PC-3 (cell line): ENCODE measurements at regions not wholly inside any gene's neighbourhood (a gene's known extent, or its start where the extent isn't known, plus 50 kb on each side); places are given as distances from the start of the nearest gene placed in this dataset.

Source experiments
- ATAC-seq: fragments of 200-7000 bp; cut with Tn5 transposase; 2 replicates; pipeline ENCODE4 v1.9.1; 2020; ENCODE audit warnings: mild to moderate bottlenecking, moderate library complexity
- BruUV-seq: library from RNA; stranded (reverse); fragments of 400-500 nt; replicated peaks from 2 replicates; lab custom pipeline; 2021; lab: Mats Ljungman, UMichigan
- CTCF ChIA-PET: fragments of 300-600 bp; sonication (Branson Sonifier 250); formaldehyde crosslinking; loops from one replicate; lab custom pipeline; 2022; ENCODE audit warnings: antibody characterized with exemption; lab: Charles Lee
- POLR2A ChIA-PET: fragments of 300-600 bp; sonication (Branson Sonifier 250); formaldehyde crosslinking; loops from one replicate; lab custom pipeline; 2022; ENCODE audit warnings: antibody characterized with exemption; ENCODE audit not compliant: unreplicated experiment; lab: Charles Lee
- DNase-seq: peaks from one replicate; pipeline ENCODE4 v3.0.0-alpha.2; 2015
- H2AFZ ChIP-seq: fragments of 300-600 bp; sonication (generic); 2 replicates; pipeline ENCODE4 v1.6.0; 2016; ENCODE audit warnings: antibody characterized with exemption, low read length
- H3F3A ChIP-seq: fragments of 300-600 bp; sonication (generic); one replicate; pipeline ENCODE4 v1.6.0; 2017; ENCODE audit warnings: antibody characterized with exemption, low read length, control low read depth, mild to moderate bottlenecking; ENCODE audit not compliant: unreplicated experiment
- H3K27ac ChIP-seq: fragments of 300-600 bp; sonication (generic); 2 replicates; pipeline ENCODE4 v1.5.1; 2016; ENCODE audit warnings: mild to moderate bottlenecking, low read length
- H3K27me3 ChIP-seq: fragments of 300-600 bp; sonication (generic); 2 replicates; pipeline ENCODE4 v1.6.1; 2016; ENCODE audit warnings: low read length, mixed read lengths
- H3K36me3 ChIP-seq: fragments of 300-600 bp; sonication (generic); 2 replicates; pipeline ENCODE4 v1.6.1; 2016; ENCODE audit warnings: low read depth, mixed run types, low read length, mixed read lengths
- H3K4me1 ChIP-seq: fragments of 300-600 bp; sonication (generic); 2 replicates; pipeline ENCODE4 v1.5.1; 2016; ENCODE audit warnings: low read length; ENCODE audit not compliant: insufficient read depth
- H3K4me2 ChIP-seq: fragments of 300-600 bp; sonication (generic); 2 replicates; pipeline ENCODE4 v1.6.0; 2016; ENCODE audit warnings: low read length
- H3K4me3 ChIP-seq: fragments of 300-600 bp; sonication (generic); 2 replicates; pipeline ENCODE4 v1.5.1; 2016; ENCODE audit warnings: mild to moderate bottlenecking, low read length, mixed read lengths
- H3K79me2 ChIP-seq: fragments of 300-600 bp; sonication (generic); 2 replicates; pipeline ENCODE4 v1.6.1; 2017; ENCODE audit warnings: low read length, mixed read lengths
- H3K9ac ChIP-seq: fragments of 300-600 bp; sonication (generic); 2 replicates; pipeline ENCODE4 v1.6.0; 2016; ENCODE audit warnings: mild to moderate bottlenecking, low read length
- H3K9me2 ChIP-seq: fragments of 300-600 bp; sonication (generic); replicated peaks from 2 replicates; pipeline ENCODE4 v1.6.1; 2016; ENCODE audit warnings: mixed run types, low read length, mixed read lengths
- H3K9me3 ChIP-seq: fragments of 300-600 bp; sonication (generic); 2 replicates; pipeline ENCODE4 v1.6.1; 2016; ENCODE audit warnings: low read length, mixed read lengths
- H4K20me1 ChIP-seq: fragments of 300-600 bp; sonication (generic); 2 replicates; pipeline ENCODE4 v1.6.1; 2016; ENCODE audit warnings: low read length, mixed read lengths
- CTCF ChIP-seq: fragments of 300-600 bp; sonication (generic); conservative IDR thresholded peaks from 2 replicates; pipeline ENCODE4 v1.5.1; 2017; ENCODE audit warnings: antibody characterized with exemption, low read depth, mild to moderate bottlenecking, low read length
- EZH2 ChIP-seq: fragments of 300-600 bp; sonication (generic); IDR thresholded peaks from one replicate; pipeline ENCODE4 v1.6.1; 2017; ENCODE audit warnings: antibody characterized with exemption, mild to moderate bottlenecking, low read length; ENCODE audit not compliant: unreplicated experiment
- EZH2phosphoT487 ChIP-seq: fragments of 300-600 bp; sonication (generic); IDR thresholded peaks from 2 replicates; pipeline ENCODE4 v1.6.1; 2018; ENCODE audit warnings: mild to moderate bottlenecking, antibody characterized with exemption, low read length, borderline replicate concordance
- intact Hi-C: fragments of 100-400 bp; cut with micrococcal nuclease; formaldehyde crosslinking; loops from 2 replicates; pipeline ENCODE4 v1.9.0; 2023

- H3K4me2 ChIP-seq = no peak overlapping the region
- TF ChIP-seq CTCF = no peak
- CTCF ChIA-PET = no interaction called here
- POLR2A ChIA-PET = no interaction called here
- no peak overlapping the region for H3K9ac ChIP-seq
- DNase-seq = no peak
- intact Hi-C loops = no loop called here
- H3K36me3 ChIP-seq = no peaks in the 10 kb centered on the region
- H3K4me3 ChIP-seq = no peak overlapping the region
- no peak overlapping the region for H3K27ac ChIP-seq
- no peak for ATAC-seq
- H4K20me1 ChIP-seq = no peaks in the 10 kb centered on the region
- no peaks in the 10 kb centered on the region for H3K9me2 ChIP-seq
- BruUV-seq = no TSS peak
- no peaks in the 10 kb centered on the region for H3K4me1 ChIP-seq
- no peaks in the 10 kb centered on the region for H3K9me3 ChIP-seq
- H3K79me2 ChIP-seq = no peaks in the 10 kb centered on the region
- H2AFZ ChIP-seq = no peak overlapping the region
- H3K27me3 ChIP-seq = no peaks in the 10 kb centered on the region
- H3F3A ChIP-seq = no peaks in the 10 kb centered on the region
Measured at GRCh38 chr14:27006570-27006969, 408.7 kb upstream of the NOVA1 start.

GRCh38 chr14:27008187-27008586, 410.4 kb upstream of the NOVA1 start:
- Histone ChIP-seq H3K4me1 (no peaks in the 10 kb centered on the region), H3K9me3 (no peaks in the 10 kb centered on the region), H3K4me2 (no peak overlapping the region), H3K9ac (no peak overlapping the region), H3F3A (no peaks in the 10 kb centered on the region), H3K79me2 (no peaks in the 10 kb centered on the region), H4K20me1 (no peaks in the 10 kb centered on the region), H3K9me2 (no peaks in the 10 kb centered on the region), H3K27ac (no peak overlapping the region), H2AFZ (no peak overlapping the region), H3K27me3 (no peaks in the 10 kb centered on the region), H3K36me3 (no peaks in the 10 kb centered on the region), H3K4me3 (no peak overlapping the region)
- ChIA-PET POLR2A (no interaction called here), CTCF (no interaction called here)
- TF ChIP-seq EZH2 = no peak
- no peak for TF ChIP-seq EZH2phosphoT487
- no peak for TF ChIP-seq CTCF
- DNase-seq = no peak
- intact Hi-C loops = no loop called here
- ATAC-seq = no peak
- no TSS peak for BruUV-seq

GRCh38 chr14:27012641-27013040, 414.8 kb upstream of the NOVA1 start:
- H3K4me2 ChIP-seq = no peak overlapping the region
- DNase-seq = no peak
- H2AFZ ChIP-seq = no peak overlapping the region
- CTCF ChIA-PET = no interaction called here
- intact Hi-C loops = no loop called here
- no peak for TF ChIP-seq CTCF
- TF ChIP-seq EZH2phosphoT487 = no peak
- no peak for TF ChIP-seq EZH2
- H4K20me1 ChIP-seq = no peaks in the 10 kb centered on the region
- H3K27ac ChIP-seq = no peak overlapping the region
- ATAC-seq = no peak
- POLR2A ChIA-PET = no interaction called here
- H3K4me3 ChIP-seq = no peak overlapping the region
- no peaks in the 10 kb centered on the region for H3K9me2 ChIP-seq
- H3K79me2 ChIP-seq = no peaks in the 10 kb centered on the region
- H3K9me3 ChIP-seq = no peaks in the 10 kb centered on the region
- H3K4me1 ChIP-seq = no peaks in the 10 kb centered on the region
- H3K9ac ChIP-seq = no peak overlapping the region
- no peaks in the 10 kb centered on the region for H3F3A ChIP-seq
- BruUV-seq = no TSS peak
- H3K27me3 ChIP-seq = no peaks in the 10 kb centered on the region
- no peaks in the 10 kb centered on the region for H3K36me3 ChIP-seq
